Testis (tissue), 2 donors: ENCODE measurements at regions not wholly inside any gene's neighbourhood (a gene's known extent, or its start where the extent isn't known, plus 50 kb on each side); places are given as distances from the start of the nearest gene placed in this dataset.

Experiments used
- CTCF ChIP-seq, 3 experiments: fragments of 450-650 bp in 2 of 3; fragments of 200-600 bp in 1 of 3; sonication (generic) in 1 of 3; IDR thresholded peaks; one replicate each; pipeline ENCODE4 v1.5.1; 2016 to 2019; ENCODE audit warnings: antibody characterized with exemption in 3 of 3, mild to moderate bottlenecking in 2 of 3, moderate library complexity in 1 of 3
- POLR2A ChIP-seq: fragments of 450-650 bp; IDR thresholded peaks from one replicate; pipeline ENCODE4 v1.6.1; 2017; ENCODE audit warnings: antibody characterized with exemption, mild to moderate bottlenecking, moderate library complexity

DNA sequence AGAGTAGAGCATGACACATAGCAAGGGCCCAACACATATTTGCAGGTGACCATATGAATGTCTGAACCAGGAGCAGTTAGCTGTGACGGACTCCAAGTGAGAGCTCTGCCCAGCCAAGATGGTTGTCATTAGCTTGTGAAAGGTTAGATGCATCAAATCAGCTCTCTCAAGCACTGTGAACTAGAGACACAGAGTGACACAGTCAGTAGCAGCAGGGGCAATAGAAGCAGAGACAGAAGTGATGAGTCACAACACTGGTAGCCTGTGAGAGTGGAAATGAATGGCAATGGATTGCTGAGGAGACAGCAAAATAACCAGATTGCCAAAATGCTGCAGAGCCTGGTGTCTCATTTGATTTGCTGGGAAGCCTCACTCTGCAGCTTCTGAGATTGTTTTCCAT lies 558.9 kb downstream of the PKHD1 start:
- no peak for TF ChIP-seq CTCF (IDR thresholded peaks at IDR 0.05)
- no peak for TF ChIP-seq POLR2A
